Head of caudate nucleus (tissue), 42 donors: ENCODE measurements at regions not wholly inside any gene's neighbourhood (a gene's known extent, or its start where the extent isn't known, plus 50 kb on each side); places are given as distances from the start of the nearest gene placed in this dataset.
A peak's percentile ranks its signal among the peaks of the same experiment; 100 is the strongest.

Source experiments
- DNase-seq, 42 donors: peaks; one replicate each; pipeline versions ENCODE4 v3.0.0 to v3.0.0-alpha.2; 2020 to 2021; ENCODE audit warnings: mixed read lengths in 7 of 42
- intact Hi-C: fragments of 100-400 bp; cut with DNase I; formaldehyde crosslinking; loops from one replicate; pipeline ENCODE4 v1.15.0; 2022

GRCh38 chr1:57996400-57996799 lies 550.1 kb downstream of the OMA1 start:
- intact Hi-C loops, result no loop called here
- DNase-seq, result no peak

- intact Hi-C loops, result no loop called here
- DNase-seq, result peak in 13 of 42 donors; percentile 2 to 57 (median 14)
Observed at GRCh38 chr1:57991289-57991688, 555.2 kb downstream of the OMA1 start.

GRCh38 chr1:57989877-57990276 lies 556.6 kb downstream of the OMA1 start:
- intact Hi-C loops, result no loop called here
- no peak for DNase-seq

DNA sequence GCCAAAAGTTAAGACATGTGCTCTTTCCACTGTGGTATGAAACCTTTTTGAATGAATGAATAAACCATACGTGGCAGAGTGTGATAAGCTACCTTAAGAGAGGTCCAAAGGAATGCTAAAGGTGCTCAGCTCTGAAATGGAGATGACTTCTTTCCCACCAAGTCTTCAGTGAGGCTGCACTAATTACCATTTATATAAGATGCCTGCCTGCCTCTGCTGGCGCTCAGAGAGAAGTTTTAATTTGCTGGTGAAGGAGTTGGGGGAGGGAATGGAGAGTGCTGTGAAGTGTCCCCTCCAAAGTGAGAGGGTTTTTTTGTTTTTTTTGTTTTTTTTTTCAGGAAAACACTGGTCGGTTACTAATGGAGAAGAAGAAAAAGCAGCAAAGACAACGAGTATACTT lies 559.0 kb downstream of the OMA1 start:
- DNase-seq, result no peak
- intact Hi-C loops, result no loop called here

- no peak for DNase-seq
- intact Hi-C loops, result no loop called here
Observed at GRCh38 chr1:57986432-57986831, 560.1 kb downstream of the OMA1 start.

DNA sequence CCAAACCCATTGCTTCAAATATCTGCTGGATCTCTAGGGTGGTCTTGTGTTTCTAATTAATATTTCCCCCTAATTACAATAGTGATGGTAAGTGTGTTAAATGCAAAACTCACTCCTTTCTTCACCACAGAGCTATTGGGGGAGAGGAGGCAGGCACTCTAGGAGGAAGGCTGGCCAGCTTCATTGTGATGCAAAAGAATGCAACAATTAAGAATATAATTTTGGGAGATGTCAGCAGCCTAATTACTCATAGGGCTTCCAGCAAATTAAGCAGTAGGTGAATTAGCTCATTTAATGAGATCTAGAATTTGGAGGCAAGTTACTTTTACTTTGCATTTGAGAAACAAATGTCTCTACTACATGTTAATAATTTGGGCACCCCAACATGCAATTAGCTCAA lies 560.4 kb upstream of the DAB1 start:
- intact Hi-C loops, result no loop called here
- DNase-seq, result no peak

DNA sequence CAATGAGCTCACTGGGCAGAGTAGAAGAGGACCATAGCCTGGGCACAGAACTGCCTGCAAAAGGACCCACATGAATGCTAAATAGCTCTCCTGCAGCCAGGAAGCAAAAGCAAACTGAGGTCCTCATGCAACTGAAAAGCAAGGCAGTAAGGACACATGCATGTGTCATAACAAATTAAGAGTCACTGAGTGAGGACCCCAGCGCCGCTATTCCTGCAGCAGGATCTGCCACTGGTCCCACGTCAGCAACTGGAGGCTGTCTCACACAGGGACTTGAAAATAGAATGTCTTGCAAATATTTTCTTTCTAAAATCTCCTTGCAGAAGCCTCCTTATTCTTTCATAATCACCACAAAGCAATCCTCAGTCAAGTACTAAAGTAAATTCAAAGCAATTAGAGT lies 559.6 kb upstream of the DAB1 start:
- intact Hi-C loops, result no loop called here
- DNase-seq, result no peak

DNA sequence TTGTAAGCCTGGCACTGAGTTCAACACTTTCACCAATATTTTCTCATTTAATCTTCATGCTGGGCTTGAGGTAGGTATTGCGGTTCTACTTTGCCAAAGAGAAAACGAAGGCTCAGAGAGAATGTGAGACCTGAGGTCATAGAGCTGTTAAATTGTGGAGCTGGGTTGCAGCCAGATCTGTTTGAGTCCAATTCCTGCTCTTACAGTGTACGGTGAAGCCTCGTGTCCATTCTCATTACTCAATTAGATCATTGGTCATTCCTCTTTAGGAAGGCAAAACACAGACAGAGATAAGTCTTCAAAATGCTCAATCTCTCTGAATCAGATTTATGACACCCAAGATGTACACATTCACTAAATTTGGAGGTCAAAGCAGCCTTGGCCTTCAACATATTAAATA lies 559.0 kb upstream of the DAB1 start:
- intact Hi-C loops, result no loop called here
- DNase-seq, result no peak

DNA sequence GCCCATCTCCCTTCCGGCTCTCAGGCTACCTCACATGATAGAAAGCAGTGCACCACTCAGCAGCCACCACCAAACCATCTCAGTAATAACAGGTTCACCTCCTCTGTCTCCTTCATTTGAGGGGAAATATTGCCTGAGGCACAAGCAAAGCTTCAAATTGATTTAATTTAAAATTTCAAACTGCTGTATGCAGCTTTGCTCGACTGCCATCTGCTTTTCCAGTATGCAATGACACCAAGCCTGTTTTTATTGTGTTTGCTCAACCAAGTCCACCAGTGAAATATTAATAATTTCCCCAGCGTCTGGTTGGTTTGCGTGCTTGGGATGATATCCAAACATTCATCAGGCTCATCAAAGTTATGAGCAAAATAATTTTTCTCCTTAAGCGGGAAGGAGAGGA lies 552.4 kb upstream of the DAB1 start:
- intact Hi-C loops, result no loop called here
- no peak for DNase-seq

DNA sequence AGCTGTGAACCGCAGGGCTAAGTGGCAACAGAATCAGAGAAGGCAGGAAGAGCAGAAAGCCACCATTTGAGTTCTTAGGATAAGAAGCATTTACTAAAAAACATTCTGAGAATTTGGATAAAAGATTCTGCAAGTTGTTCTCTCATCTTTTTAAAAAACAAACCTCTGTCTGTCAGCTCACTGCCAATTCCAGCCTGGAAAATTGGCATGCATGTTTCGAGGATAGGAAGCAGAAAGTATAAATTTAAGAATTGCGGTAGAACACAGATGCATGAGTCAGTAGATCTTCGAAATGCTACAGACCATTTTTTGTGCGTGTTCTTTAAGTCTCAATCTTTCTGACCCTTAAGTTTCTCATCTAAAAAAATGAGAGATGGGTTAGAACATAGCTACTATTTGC lies 544.5 kb upstream of the DAB1 start:
- intact Hi-C loops, result no loop called here
- no peak for DNase-seq

DNA sequence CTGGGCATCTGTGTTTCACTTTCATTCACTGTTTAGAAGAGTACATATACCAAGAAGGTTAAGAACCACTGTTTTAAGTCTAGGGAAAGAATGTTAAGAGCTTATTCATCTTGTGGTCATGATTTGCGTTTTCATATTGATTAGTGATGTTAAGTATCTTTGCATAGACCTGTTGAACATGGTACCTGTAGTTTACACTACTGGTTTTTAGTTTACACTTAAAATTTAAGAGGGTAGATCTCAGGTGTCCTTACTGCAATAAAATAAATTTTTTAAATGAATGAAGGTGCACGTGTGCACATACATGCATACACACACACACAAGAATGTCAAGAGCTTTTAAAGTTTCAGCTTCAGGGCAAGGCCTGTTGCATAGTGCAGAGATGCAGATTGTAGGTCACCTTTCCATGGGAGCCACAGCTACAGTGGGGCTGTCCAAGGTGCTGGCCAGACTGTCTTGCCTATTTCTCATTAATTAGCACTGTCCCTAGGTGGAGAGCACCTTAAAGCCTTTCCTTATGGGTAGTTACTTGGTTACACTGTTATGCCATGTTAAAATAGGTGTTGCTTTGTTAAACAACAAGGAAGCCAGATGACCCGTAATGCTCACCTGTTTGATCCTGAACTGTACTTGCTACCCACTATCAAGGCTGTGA lies 543.0 kb upstream of the DAB1 start:
- intact Hi-C loops, result no loop called here
- DNase-seq, result no peak

- no peak for DNase-seq
- intact Hi-C loops, result no loop called here
Observed at GRCh38 chr1:57966340-57966739, 542.5 kb upstream of the DAB1 start.

DNA sequence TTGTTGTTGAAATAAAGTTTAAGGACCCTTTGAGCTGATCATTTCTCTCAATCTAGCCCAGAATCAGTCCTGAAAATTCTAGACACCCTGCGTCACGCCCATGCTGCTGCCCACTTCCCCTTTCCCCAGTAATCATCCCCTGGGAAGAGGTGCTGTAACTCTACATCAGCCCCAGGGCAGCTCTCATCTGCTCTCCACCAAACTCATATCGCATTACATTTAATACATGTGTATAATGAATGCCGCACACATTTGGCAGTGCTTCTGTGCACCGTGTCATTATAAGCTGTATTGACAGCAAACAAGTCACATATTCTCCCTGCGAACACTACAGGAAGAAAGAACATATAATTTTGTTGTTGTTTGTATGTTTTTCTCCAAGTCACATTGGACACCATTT lies 539.7 kb upstream of the DAB1 start:
- intact Hi-C loops, result no loop called here
- no peak for DNase-seq

DNA sequence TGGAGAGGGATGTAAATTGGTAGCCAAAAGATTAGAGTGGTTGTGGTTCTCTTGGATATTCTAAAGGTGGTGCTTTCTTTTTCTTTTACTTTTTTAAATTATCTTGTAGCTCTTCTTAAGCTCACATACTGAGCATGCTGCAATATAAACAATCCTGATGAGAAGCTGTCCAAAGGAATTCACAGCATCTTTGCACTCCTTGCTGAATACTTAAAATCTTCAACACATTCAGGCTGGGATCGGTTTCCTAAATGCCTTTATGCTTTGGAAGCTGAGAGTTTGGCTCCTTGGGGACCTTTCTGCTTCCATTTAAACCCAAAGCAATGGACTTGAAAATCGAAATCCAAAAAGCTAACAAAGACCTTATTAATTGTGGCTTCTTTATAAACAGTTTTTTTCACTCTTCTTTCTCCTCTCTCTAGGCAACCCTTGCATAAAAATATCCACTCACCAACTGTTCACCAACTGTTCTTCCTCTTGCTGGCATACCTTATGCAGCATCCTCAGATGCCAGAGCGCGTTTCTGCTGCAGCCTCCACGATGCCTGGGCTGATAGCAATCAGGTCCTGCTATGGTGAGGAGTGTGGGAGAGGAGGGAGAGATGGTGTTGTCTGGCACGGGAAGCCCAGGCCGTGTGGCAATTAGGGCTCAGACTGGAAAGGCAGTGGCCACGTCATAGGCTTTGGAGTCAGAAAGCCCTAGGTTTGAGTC lies 535.8 kb upstream of the DAB1 start:
- DNase-seq, result peak in 9 of 42 donors; percentile 2 to 29 (median 13)
- intact Hi-C loops, result no loop called here

DNA sequence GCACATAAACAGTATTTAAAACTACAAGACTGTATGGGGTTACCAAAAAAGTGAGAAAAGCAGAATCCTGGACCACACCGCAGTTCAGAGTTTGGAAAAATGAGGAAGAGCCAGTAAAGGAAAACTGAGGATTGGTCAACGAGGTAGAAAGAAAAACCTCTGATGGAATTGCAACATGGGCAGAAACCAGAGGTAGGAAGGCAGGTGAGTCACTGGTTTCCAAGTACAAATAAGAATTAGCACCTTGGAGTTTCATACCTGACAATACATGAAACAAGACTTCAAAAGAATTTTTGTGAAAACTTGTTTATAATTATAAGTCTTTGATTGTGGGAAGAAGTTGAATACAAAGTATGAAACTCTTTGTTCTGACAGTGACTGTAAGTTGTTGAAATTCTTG lies 533.7 kb upstream of the DAB1 start:
- intact Hi-C loops, result no loop called here
- DNase-seq, result no peak

DNA sequence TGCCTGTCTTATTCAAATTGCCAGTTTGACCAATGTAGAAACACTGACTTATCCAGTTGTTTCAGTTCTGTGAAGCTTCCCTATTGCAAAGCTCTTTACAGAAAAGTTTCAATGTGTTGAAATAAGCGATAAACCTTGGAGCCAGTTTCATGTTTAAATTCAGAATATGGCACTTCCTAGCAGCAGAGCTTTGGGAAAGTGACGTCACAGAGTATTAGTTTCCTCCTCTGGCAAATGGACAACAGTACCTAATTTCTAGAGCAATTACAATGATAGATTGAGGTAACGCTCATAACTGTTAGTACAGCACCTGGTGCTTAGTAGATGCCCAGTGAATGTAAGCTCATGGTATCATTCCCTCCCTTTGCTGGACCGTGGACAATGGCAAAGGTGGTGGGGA lies 527.5 kb upstream of the DAB1 start:
- DNase-seq, result no peak
- intact Hi-C loops, result no loop called here

GRCh38 chr1:57949168-57949567 lies 525.3 kb upstream of the DAB1 start:
- DNase-seq, result no peak
- intact Hi-C loops, result no loop called here

GRCh38 chr1:57947471-57947870 lies 523.6 kb upstream of the DAB1 start:
- intact Hi-C loops, result no loop called here
- no peak for DNase-seq

DNA sequence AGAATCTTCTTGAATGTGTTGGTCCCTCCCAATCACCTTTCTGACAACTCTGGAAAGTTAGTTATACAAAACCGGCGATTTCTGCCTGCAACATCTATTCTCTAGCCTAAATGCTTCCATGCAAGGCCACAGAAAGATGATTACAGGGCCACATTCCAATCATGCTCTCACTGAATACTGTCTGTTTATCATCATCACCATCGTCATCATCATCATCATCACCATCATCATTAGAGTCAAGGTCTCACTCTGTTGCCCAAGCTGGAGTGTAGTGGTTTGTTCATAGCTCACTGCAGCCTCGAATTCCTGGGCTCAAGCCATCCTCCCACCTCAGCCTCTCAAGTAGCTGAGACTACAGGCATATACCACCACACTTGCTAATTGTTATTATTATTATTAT lies 521.2 kb upstream of the DAB1 start:
- no peak for DNase-seq
- intact Hi-C loops, result no loop called here

GRCh38 chr1:57943365-57943764 lies 519.5 kb upstream of the DAB1 start:
- intact Hi-C loops, result no loop called here
- no peak for DNase-seq

DNA sequence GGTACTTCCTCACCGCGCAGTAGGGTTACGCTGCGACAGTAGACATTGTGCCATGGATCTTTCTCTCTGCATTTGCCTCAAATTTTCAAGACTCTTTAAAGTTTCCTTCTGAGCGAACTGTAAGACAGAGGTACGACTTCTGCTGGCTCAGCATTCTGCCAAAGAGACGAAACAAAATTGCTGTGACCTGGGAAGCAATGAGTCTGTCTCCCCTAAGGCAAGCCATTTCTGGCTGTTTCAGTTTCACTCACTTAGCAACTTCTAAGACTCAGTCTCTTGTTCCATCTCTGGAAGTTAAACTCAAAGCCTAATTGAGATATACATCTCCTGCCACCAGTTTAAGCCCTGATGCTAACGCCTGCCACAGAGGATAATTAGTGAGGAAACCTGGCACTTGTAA lies 510.9 kb upstream of the DAB1 start:
- intact Hi-C loops, result no loop called here
- no peak for DNase-seq
